ENCODE measurements at regions not wholly inside any gene's neighbourhood (a gene's known extent, or its start where the extent isn't known, plus 50 kb on each side); places are given as distances from the start of the nearest gene placed in this dataset.

DNA sequence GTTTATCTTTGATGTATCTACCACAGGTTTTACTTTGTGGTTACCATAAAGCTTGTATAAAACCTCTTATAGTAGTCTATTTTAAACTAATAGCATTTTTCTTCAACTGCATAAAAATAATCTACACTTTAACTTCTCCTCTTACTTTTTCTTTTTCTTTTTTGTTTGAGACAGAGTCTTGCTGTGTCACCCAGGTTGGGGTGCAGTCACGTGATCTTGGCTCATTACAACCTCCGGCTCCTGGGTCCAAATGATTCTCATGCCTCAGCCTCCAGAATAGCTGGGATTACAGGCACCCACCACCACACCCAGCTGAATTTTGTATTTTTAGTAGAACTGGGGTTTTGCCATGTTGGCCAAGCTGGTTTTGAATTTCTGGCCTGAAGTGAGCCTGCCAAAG is 53.4 kb upstream of the ZKSCAN2 start:
- DNase-seq, result no peak
